ENCODE measurements at regions not wholly inside any gene's neighbourhood (a gene's known extent, or its start where the extent isn't known, plus 50 kb on each side); places are given as distances from the start of the nearest gene placed in this dataset.
"Not testable (repeated sequence)": the region's sequence is repeated elsewhere in the genome, so short reads cannot be mapped to it uniquely, and the experiment has no call there.

GRCh38 chr4:8722556-8722955 lies 130.0 kb downstream of the CPZ start:
- in situ Hi-C loops (cut with MboI; ENCODE audit: low sequenced_read_pairs in 4 of 4): no loop called here
- TF ChIP-seq, protein P1, sequence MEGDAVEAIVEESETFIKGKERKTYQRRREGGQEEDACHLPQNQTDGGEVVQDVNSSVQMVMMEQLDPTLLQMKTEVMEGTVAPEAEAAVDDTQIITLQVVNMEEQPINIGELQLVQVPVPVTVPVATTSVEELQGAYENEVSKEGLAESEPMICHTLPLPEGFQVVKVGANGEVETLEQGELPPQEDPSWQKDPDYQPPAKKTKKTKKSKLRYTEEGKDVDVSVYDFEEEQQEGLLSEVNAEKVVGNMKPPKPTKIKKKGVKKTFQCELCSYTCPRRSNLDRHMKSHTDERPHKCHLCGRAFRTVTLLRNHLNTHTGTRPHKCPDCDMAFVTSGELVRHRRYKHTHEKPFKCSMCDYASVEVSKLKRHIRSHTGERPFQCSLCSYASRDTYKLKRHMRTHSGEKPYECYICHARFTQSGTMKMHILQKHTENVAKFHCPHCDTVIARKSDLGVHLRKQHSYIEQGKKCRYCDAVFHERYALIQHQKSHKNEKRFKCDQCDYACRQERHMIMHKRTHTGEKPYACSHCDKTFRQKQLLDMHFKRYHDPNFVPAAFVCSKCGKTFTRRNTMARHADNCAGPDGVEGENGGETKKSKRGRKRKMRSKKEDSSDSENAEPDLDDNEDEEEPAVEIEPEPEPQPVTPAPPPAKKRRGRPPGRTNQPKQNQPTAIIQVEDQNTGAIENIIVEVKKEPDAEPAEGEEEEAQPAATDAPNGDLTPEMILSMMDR (IDR thresholded peaks at IDR 0.05 in 4 of 5, conservative IDR thresholded peaks at IDR 0.05 in 1 of 5): no peak
- TF ChIP-seq POLR2A (IDR thresholded peaks at IDR 0.05): no peak
- no peak for ATAC-seq
- peaks cover 12 to 24% (median 19%) of the 10 kb centered on the region in 3 donors for H3K27me3 ChIP-seq
- intact Hi-C loops (cut with DNase I; ENCODE audit: low total_unique reads): no loop called here
- H3K27ac ChIP-seq: no peak overlapping the region
- no peaks in the 10 kb centered on the region for H3K4me1 ChIP-seq
- no peak for DNase-seq
- no peak overlapping the region for H3K4me3 ChIP-seq
- H3K9me3 ChIP-seq: no peaks in the 10 kb centered on the region
- no peaks in the 10 kb centered on the region for H3K36me3 ChIP-seq

DNA sequence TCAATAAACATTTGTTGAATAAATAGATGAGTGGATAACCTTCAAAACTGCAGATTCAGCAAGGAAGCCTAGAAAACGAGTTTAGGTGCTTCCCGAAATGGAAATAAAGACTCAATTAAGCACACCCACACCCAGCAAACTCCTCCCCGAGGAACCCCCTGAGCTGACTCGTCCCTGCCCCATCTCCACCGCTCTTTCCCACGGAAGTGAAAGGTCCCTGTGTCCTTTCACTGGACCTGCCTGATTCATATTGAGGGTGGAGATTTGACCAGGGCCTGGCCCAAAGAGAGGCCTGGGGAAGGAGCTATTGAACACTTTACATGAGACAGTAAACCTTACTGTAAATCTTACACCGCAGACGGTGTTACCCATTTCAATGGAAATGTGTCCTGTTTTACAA lies 129.1 kb downstream of the CPZ start:
- Histone ChIP-seq H3K9me3 (no peaks in the 10 kb centered on the region), H3K4me3 (no peak overlapping the region), H3K4me1 (no peaks in the 10 kb centered on the region), H3K27ac (no peak overlapping the region), H3K36me3 (no peaks in the 10 kb centered on the region), H3K27me3 (peaks cover 12 to 23% (median 19%) of the 10 kb centered on the region in 3 donors)
- in situ Hi-C loops (cut with MboI; ENCODE audit: low sequenced_read_pairs in 4 of 4) (no loop called here), intact Hi-C loops (cut with DNase I; ENCODE audit: low total_unique reads) (no loop called here)
- no peak for TF ChIP-seq POLR2A (IDR thresholded peaks at IDR 0.05)
- TF ChIP-seq, protein P1 (IDR thresholded peaks at IDR 0.05 in 4 of 5, conservative IDR thresholded peaks at IDR 0.05 in 1 of 5): no peak
- ATAC-seq (no peak), DNase-seq (no peak)

GRCh38 chr4:8719421-8719820 lies 126.9 kb downstream of the CPZ start:
- no peak overlapping the region for H3K27ac ChIP-seq
- DNase-seq: no peak
- TF ChIP-seq POLR2A (IDR thresholded peaks at IDR 0.05): no peak
- TF ChIP-seq, protein P1 (IDR thresholded peaks at IDR 0.05 in 4 of 5, conservative IDR thresholded peaks at IDR 0.05 in 1 of 5): no peak
- H3K27me3 ChIP-seq: peaks cover 5 to 7% (median 6%) of the 10 kb centered on the region in 3 donors
- intact Hi-C loops (cut with DNase I; ENCODE audit: low total_unique reads) (no loop called here), in situ Hi-C loops (cut with MboI; ENCODE audit: low sequenced_read_pairs in 4 of 4) (no loop called here)
- H3K4me3 ChIP-seq: no peak overlapping the region
- H3K9me3 ChIP-seq: no peaks in the 10 kb centered on the region
- ATAC-seq: no peak
- H3K36me3 ChIP-seq: no peaks in the 10 kb centered on the region
- H3K4me1 ChIP-seq: no peaks in the 10 kb centered on the region

DNA sequence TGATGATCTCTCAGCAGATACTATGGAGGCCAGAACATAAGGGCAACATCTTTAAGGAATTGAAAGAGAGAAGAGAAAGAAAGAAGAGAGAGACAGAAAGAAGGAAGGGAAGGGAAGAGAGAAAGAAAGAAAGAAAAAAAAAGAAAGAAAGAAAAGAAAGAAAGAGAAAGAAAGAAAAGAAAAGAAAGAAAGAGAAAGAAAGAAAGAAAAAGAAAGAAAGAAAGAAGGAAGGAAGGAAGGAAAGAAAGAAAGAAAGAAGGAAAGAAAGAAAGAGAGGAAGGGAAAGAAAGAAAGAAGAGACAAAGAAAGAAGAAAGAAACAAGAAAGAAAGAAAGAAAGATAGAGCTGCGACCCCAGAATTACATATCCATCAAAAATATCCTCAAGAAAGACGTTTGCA lies 124.9 kb downstream of the CPZ start:
- H3K27ac ChIP-seq; intact Hi-C loops (cut with DNase I; ENCODE audit: low total_unique reads); DNase-seq; H3K4me3 ChIP-seq; ATAC-seq; in situ Hi-C loops (cut with MboI; ENCODE audit: low sequenced_read_pairs in 4 of 4); H3K4me1 ChIP-seq; H3K36me3 ChIP-seq; H3K9me3 ChIP-seq; H3K27me3 ChIP-seq: not testable (repeated sequence)

- Histone ChIP-seq H3K9me3 (no peaks in the 10 kb centered on the region), H3K4me1 (no peaks in the 10 kb centered on the region), H3K27ac (no peak overlapping the region), H3K36me3 (no peaks in the 10 kb centered on the region), H3K4me3 (no peak overlapping the region), H3K27me3 (peaks cover 4 to 8% (median 8%) of the 10 kb centered on the region in 3 donors)
- in situ Hi-C loops (cut with MboI; ENCODE audit: low sequenced_read_pairs in 4 of 4): no loop called here
- DNase-seq (peak in 1 of 2 donors; percentile 3), ATAC-seq (no peak)
- no peak for TF ChIP-seq POLR2A (IDR thresholded peaks at IDR 0.05)
- TF ChIP-seq, protein P1 (IDR thresholded peaks at IDR 0.05 in 4 of 5, conservative IDR thresholded peaks at IDR 0.05 in 1 of 5): no peak
- intact Hi-C loops (cut with DNase I; ENCODE audit: low total_unique reads): no loop called here
These were observed 118.4 kb downstream of the CPZ start for GRCh38 chr4:8710946-8711345.

All from gastrocnemius medialis (tissue), 4 donors.